GM23248 (cell line): ENCODE measurements at regions not wholly inside any gene's neighbourhood (a gene's known extent, or its start where the extent isn't known, plus 50 kb on each side); places are given as distances from the start of the nearest gene placed in this dataset.

Experiments used
- EZH2 ChIP-seq: fragments of 200-600 bp; sonication (generic); IDR thresholded peaks from 2 replicates; pipeline ENCODE4 v1.6.1; 2018; ENCODE audit warnings: antibody characterized with exemption, mild to moderate bottlenecking; ENCODE audit not compliant: insufficient read depth, poor library complexity, severe bottlenecking
- EZH2phosphoT487 ChIP-seq: fragments of 200-600 bp; sonication (generic); IDR thresholded peaks from 2 replicates; pipeline ENCODE4 v1.6.1; 2018; ENCODE audit warnings: antibody characterized with exemption, moderate library complexity, mild to moderate bottlenecking, low read depth; ENCODE audit not compliant: insufficient read depth

- no peak for TF ChIP-seq EZH2phosphoT487
- TF ChIP-seq EZH2: no peak
Measured at GRCh38 chr19:28014615-28015405, 1198.1 kb downstream of the UQCRFS1 start.
